Smooth muscle cell (in vitro differentiated cells): ENCODE measurements at regions not wholly inside any gene's neighbourhood (a gene's known extent, or its start where the extent isn't known, plus 50 kb on each side); places are given as distances from the start of the nearest gene placed in this dataset.

Experiments
- DNase-seq: peaks from one replicate; lab custom pipeline; 2025; ENCODE audit not compliant: unreplicated experiment; lab: John Stamatoyannopoulos, UW
- H2AFZ ChIP-seq: fragments of 200-600 bp; sonication (generic); 2 replicates; pipeline ENCODE4 v1.6.0; 2016; ENCODE audit warnings: antibody characterized with exemption, low read depth, mild to moderate bottlenecking
- H3F3A ChIP-seq: fragments of 200-600 bp; sonication (generic); 2 replicates; pipeline ENCODE4 v1.6.0; 2017; ENCODE audit warnings: antibody characterized with exemption, low read depth
- H3K27ac ChIP-seq: fragments of 200-600 bp; sonication (generic); 2 replicates; pipeline ENCODE4 v1.5.1; 2016; ENCODE audit warnings: low read depth, mild to moderate bottlenecking
- H3K27me3 ChIP-seq: fragments of 200-600 bp; sonication (generic); 2 replicates; pipeline ENCODE4 v1.6.1; 2016; ENCODE audit warnings: low read depth, mild to moderate bottlenecking
- H3K36me3 ChIP-seq: fragments of 200-600 bp; sonication (generic); 2 replicates; pipeline ENCODE4 v1.5.1; 2016; ENCODE audit warnings: low read depth
- H3K4me1 ChIP-seq: fragments of 200-600 bp; sonication (generic); 2 replicates; pipeline ENCODE4 v1.5.1; 2016; ENCODE audit warnings: low read depth
- H3K4me2 ChIP-seq: fragments of 200-600 bp; sonication (generic); 2 replicates; pipeline ENCODE4 v1.6.0; 2016; ENCODE audit warnings: mild to moderate bottlenecking
- H3K4me3 ChIP-seq: fragments of 200-600 bp; sonication (generic); 2 replicates; pipeline ENCODE4 v1.5.1; 2016; ENCODE audit warnings: mild to moderate bottlenecking
- H3K79me2 ChIP-seq: fragments of 200-600 bp; sonication (generic); 2 replicates; pipeline ENCODE4 v1.6.0; 2016; ENCODE audit warnings: low read depth, mild to moderate bottlenecking
- H3K9ac ChIP-seq: fragments of 200-600 bp; sonication (generic); 2 replicates; pipeline ENCODE4 v1.6.0; 2016; ENCODE audit warnings: low read depth
- H3K9me3 ChIP-seq: fragments of 200-600 bp; sonication (generic); replicated peaks from 2 replicates; pipeline ENCODE4 v1.5.1; 2016; ENCODE audit warnings: low read depth
- H4K20me1 ChIP-seq: fragments of 200-600 bp; sonication (generic); 2 replicates; pipeline ENCODE4 v1.6.0; 2016; ENCODE audit warnings: low read depth
- CTCF ChIP-seq: fragments of 200-600 bp; sonication (generic); IDR thresholded peaks from 2 replicates; pipeline ENCODE4 v1.5.1; 2017; ENCODE audit warnings: borderline replicate concordance, mild to moderate bottlenecking, antibody characterized with exemption; ENCODE audit not compliant: insufficient read depth, poor library complexity, severe bottlenecking
- WGBS: methylation state at CpG from one replicate; pipeline ENCODE4 v1.1.7; 2016; ENCODE audit warnings: low lambda C conversion rate; 5-methylcytosine and 5-hydroxymethylcytosine counted together

GRCh38 chrX:125407314-125407713 lies 87.6 kb downstream of the TEX13C start:
- no peaks in the 10 kb centered on the region for H3K4me1 ChIP-seq
- H3K9me3 ChIP-seq = no peaks in the 10 kb centered on the region
- no peaks in the 10 kb centered on the region for H3K36me3 ChIP-seq
- DNase-seq = no peak
- H3K4me2 ChIP-seq = no peak overlapping the region
- H3K4me3 ChIP-seq = no peak overlapping the region
- no peak for TF ChIP-seq CTCF
- H2AFZ ChIP-seq = no peak overlapping the region
- 64% methylated on average over 1 of the region's 1 CpG for WGBS
- H3K27ac ChIP-seq = no peak overlapping the region
- H3F3A ChIP-seq = no peaks in the 10 kb centered on the region
- H3K9ac ChIP-seq = no peak overlapping the region
- no peaks in the 10 kb centered on the region for H4K20me1 ChIP-seq
- no peaks in the 10 kb centered on the region for H3K79me2 ChIP-seq
- H3K27me3 ChIP-seq = no peaks in the 10 kb centered on the region

- Histone ChIP-seq H3K4me3 (no peak overlapping the region), H3K4me2 (no peak overlapping the region), H3K27ac (no peak overlapping the region), H3K36me3 (no peaks in the 10 kb centered on the region), H3K4me1 (no peaks in the 10 kb centered on the region), H3K9me3 (peaks cover 8% of the 10 kb centered on the region), H4K20me1 (no peaks in the 10 kb centered on the region), H3K79me2 (no peaks in the 10 kb centered on the region), H2AFZ (no peak overlapping the region), H3K27me3 (no peaks in the 10 kb centered on the region), H3F3A (no peaks in the 10 kb centered on the region), H3K9ac (no peak overlapping the region)
- 83% methylated on average over 4 of the region's 4 CpGs for WGBS
- TF ChIP-seq CTCF = no peak
- no peak for DNase-seq
These were observed 101.1 kb downstream of the TEX13C start for GRCh38 chrX:125420809-125421208.

- H2AFZ ChIP-seq = no peak overlapping the region
- H3K27ac ChIP-seq = no peak overlapping the region
- no peak for DNase-seq
- H3K4me3 ChIP-seq = no peak overlapping the region
- no peaks in the 10 kb centered on the region for H3K4me1 ChIP-seq
- no peaks in the 10 kb centered on the region for H3F3A ChIP-seq
- H3K36me3 ChIP-seq = no peaks in the 10 kb centered on the region
- no peak for TF ChIP-seq CTCF
- no peaks in the 10 kb centered on the region for H4K20me1 ChIP-seq
- no peaks in the 10 kb centered on the region for H3K79me2 ChIP-seq
- H3K4me2 ChIP-seq = no peak overlapping the region
- H3K9me3 ChIP-seq = peaks cover 8% of the 10 kb centered on the region
- H3K27me3 ChIP-seq = no peaks in the 10 kb centered on the region
- WGBS = 72% methylated on average over 3 of the region's 3 CpGs
- H3K9ac ChIP-seq = no peak overlapping the region
These were observed 103.3 kb downstream of the TEX13C start for GRCh38 chrX:125422986-125423385.

- no peaks in the 10 kb centered on the region for H3K79me2 ChIP-seq
- no peak for TF ChIP-seq CTCF
- H3F3A ChIP-seq = no peaks in the 10 kb centered on the region
- H3K9me3 ChIP-seq = peaks cover 8% of the 10 kb centered on the region
- WGBS = 71% methylated on average over 1 of the region's 1 CpG
- no peaks in the 10 kb centered on the region for H4K20me1 ChIP-seq
- no peaks in the 10 kb centered on the region for H3K27me3 ChIP-seq
- no peak for DNase-seq
- H3K4me3 ChIP-seq = no peak overlapping the region
- H2AFZ ChIP-seq = no peak overlapping the region
- no peaks in the 10 kb centered on the region for H3K4me1 ChIP-seq
- no peak overlapping the region for H3K4me2 ChIP-seq
- no peak overlapping the region for H3K9ac ChIP-seq
- no peaks in the 10 kb centered on the region for H3K36me3 ChIP-seq
- H3K27ac ChIP-seq = no peak overlapping the region
These were observed 104.9 kb downstream of the TEX13C start for GRCh38 chrX:125424536-125424935.
